T-cell (primary cell): ENCODE measurements at regions not wholly inside any gene's neighbourhood (a gene's known extent, or its start where the extent isn't known, plus 50 kb on each side); places are given as distances from the start of the nearest gene placed in this dataset.
A peak's percentile ranks its signal among the peaks of the same experiment; 100 is the strongest.

Experiments
- ATAC-seq, 4 experiments: fragments of 200-7000 bp in 3 of 4; fragments of 150-1000 bp in 1 of 4; cut with Tn5 transposase; replicated peaks in 1 of 4; 1 replicate in 3 of 4; 2 replicates in 1 of 4; pipeline ENCODE4 v1.10.0; 2021; ENCODE audit warnings: moderate library complexity in 3 of 4, mild to moderate bottlenecking in 2 of 4, moderate number of reproducible peaks in 1 of 4
- CTCF ChIA-PET, 2 donors: fragments of 300-600 bp; sonication (Branson Sonifier 250); formaldehyde crosslinking; loops; one replicate each; lab custom pipeline; 2022; ENCODE audit warnings: antibody characterized with exemption in 2 of 2; lab: Charles Lee
- POLR2A ChIA-PET, 2 donors: fragments of 300-600 bp; sonication (Branson Sonifier 250); formaldehyde crosslinking; loops; one replicate each; lab custom pipeline; 2022; ENCODE audit warnings: antibody characterized with exemption in 2 of 2; lab: Charles Lee
- DNase-seq, 35 experiments: peaks; one replicate each; pipeline versions ENCODE4 v3.0.0 to v3.0.0-alpha.2; 2013 to 2023
- H3K27ac ChIP-seq: one replicate; pipeline ENCODE4 v1.5.1; 2013; ENCODE audit warnings: low read length
- H3K27me3 ChIP-seq, 2 experiments: replicated peaks in 1 of 2; 1 replicate in 1 of 2; 2 replicates in 1 of 2; pipeline versions ENCODE4 v1.6.1 to v1.7.0; 2013; ENCODE audit warnings: low read length in 1 of 2, mixed read lengths in 1 of 2; ENCODE audit not compliant: control insufficient read depth in 2 of 2, insufficient read depth in 2 of 2; ENCODE audit errors: extremely low read depth in 1 of 2
- H3K36me3 ChIP-seq, 2 donors: 1 replicate in 1 of 2; 2 replicates in 1 of 2; pipeline versions ENCODE4 v1.6.1 to v1.7.0; 2013; ENCODE audit warnings: low read length in 1 of 2; ENCODE audit not compliant: control insufficient read depth in 2 of 2, insufficient read depth in 1 of 2; ENCODE audit errors: extremely low read depth in 1 of 2
- H3K4me1 ChIP-seq, 2 experiments: 1 replicate in 1 of 2; 2 replicates in 1 of 2; pipeline versions ENCODE4 v1.6.1 to v1.7.0; 2013; ENCODE audit warnings: low read length in 2 of 2, mixed read lengths in 1 of 2; ENCODE audit not compliant: insufficient read depth in 2 of 2, control insufficient read depth in 1 of 2; ENCODE audit errors: extremely low read depth in 1 of 2
- H3K4me3 ChIP-seq, 2 donors: 1 replicate in 1 of 2; 2 replicates in 1 of 2; pipeline versions ENCODE4 v1.5.1 to v1.7.0; 2013; ENCODE audit warnings: mild to moderate bottlenecking in 2 of 2, low read length in 1 of 2, moderate library complexity in 1 of 2; ENCODE audit not compliant: control insufficient read depth in 1 of 2; ENCODE audit errors: extremely low read depth in 1 of 2
- H3K9me3 ChIP-seq: 2 replicates; pipeline ENCODE4 v1.7.0; 2013
- H3K27ac Mint-ChIP-seq, 2 donors: one replicate each; pipeline ENCODE4 v1.8.0; 2020 to 2021; ENCODE audit warnings: mild to moderate bottlenecking in 2 of 2, mixed read lengths in 2 of 2
- H3K27me3 Mint-ChIP-seq, 2 donors: one replicate each; pipeline ENCODE4 v1.8.0; 2021 to 2022; ENCODE audit warnings: mixed read lengths in 2 of 2
- H3K36me3 Mint-ChIP-seq: one replicate; pipeline ENCODE4 v1.8.0; 2021; ENCODE audit warnings: mixed read lengths
- H3K4me1 Mint-ChIP-seq, 3 donors: one replicate each; pipeline ENCODE4 v1.8.0; 2020 to 2022; ENCODE audit warnings: mixed read lengths in 3 of 3, mild to moderate bottlenecking in 1 of 3
- H3K4me3 Mint-ChIP-seq, 3 donors: one replicate each; pipeline ENCODE4 v1.8.0; 2020 to 2022; ENCODE audit warnings: mild to moderate bottlenecking in 3 of 3, mixed read lengths in 3 of 3, moderate library complexity in 3 of 3
- H3K9me3 Mint-ChIP-seq, 3 donors: one replicate each; pipeline ENCODE4 v1.8.0; 2020 to 2022; ENCODE audit warnings: mixed read lengths in 3 of 3
- WGBS: methylation state at CpG from one replicate; pipeline ENCODE4 v1.1.5; 2013; ENCODE audit warnings: missing lambda C conversion rate; ENCODE audit not compliant: insufficient coverage; 5-methylcytosine and 5-hydroxymethylcytosine counted together

DNA sequence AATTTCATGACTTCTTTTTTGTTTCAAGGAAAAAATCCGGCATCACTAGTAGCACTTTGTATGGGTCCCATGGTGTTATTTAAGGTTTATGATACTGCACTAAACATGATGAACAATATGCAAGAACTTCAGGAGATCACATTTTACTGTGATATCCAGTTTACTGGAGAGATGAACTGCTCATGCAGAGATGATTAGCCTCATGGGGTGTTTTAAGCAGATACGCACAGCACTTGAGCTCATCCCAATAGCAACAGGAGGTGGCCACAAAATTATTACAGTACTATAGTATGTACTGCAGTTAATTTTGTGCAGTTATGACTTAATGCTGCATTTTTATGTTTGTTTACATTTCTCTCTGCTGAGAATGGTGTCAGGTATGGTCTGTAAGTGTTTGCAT is 303.7 kb upstream of the PCDH15 start:
- H3K4me3 ChIP-seq: no peak overlapping the region
- ChIA-PET POLR2A (no interaction called here), CTCF (no interaction called here)
- no peak for DNase-seq
- no peaks in the 10 kb centered on the region for H3K9me3 ChIP-seq
- no peak overlapping the region for H3K27ac ChIP-seq
- Mint-ChIP-seq H3K9me3 (peaks cover 0 to 18% (median 10%) of the 10 kb centered on the region in 3 donors), H3K4me1 (no peaks in the 10 kb centered on the region), H3K36me3 (no peaks in the 10 kb centered on the region), H3K27me3 (no peaks in the 10 kb centered on the region), H3K4me3 (no peak overlapping the region), H3K27ac (no peak overlapping the region)
- no peak for ATAC-seq
- no peaks in the 10 kb centered on the region for H3K4me1 ChIP-seq
- no peaks in the 10 kb centered on the region for H3K36me3 ChIP-seq
- no peaks in the 10 kb centered on the region for H3K27me3 ChIP-seq
- WGBS: 100% methylated on average over 1 of the region's 2 CpGs

DNA sequence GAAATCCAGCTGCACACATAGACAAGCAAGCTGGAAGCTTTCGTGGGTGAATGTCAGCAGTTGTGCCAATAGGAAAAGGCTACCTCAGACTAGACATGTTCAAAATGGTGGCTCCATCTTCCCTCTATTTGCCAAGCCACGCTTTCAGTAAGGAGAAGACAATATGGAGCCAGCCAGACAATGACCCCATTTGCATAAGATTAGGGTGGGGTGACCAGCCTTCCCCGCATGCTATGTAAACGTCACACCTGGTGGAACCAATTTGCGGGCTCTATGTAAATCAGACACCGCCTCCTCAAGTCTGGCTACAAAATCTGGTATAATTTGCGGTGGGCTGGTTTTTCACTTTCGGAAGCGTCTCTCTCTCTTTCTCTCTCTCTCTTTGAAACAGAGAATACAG is 297.4 kb upstream of the PCDH15 start:
- POLR2A ChIA-PET: no interaction called here
- 86% methylated on average over 5 of the region's 9 CpGs for WGBS
- Mint-ChIP-seq H3K4me3 (no peak overlapping the region), H3K27me3 (no peaks in the 10 kb centered on the region), H3K36me3 (no peaks in the 10 kb centered on the region), H3K9me3 (peaks cover 6 to 15% (median 13%) of the 10 kb centered on the region in 3 donors), H3K27ac (no peak overlapping the region), H3K4me1 (no peaks in the 10 kb centered on the region)
- Histone ChIP-seq H3K27me3 (no peaks in the 10 kb centered on the region), H3K36me3 (no peaks in the 10 kb centered on the region), H3K4me3 (no peak overlapping the region), H3K27ac (no peak overlapping the region), H3K9me3 (no peaks in the 10 kb centered on the region), H3K4me1 (no peaks in the 10 kb centered on the region)
- DNase-seq (no peak), ATAC-seq (no peak)
- CTCF ChIA-PET: no interaction called here

DNA sequence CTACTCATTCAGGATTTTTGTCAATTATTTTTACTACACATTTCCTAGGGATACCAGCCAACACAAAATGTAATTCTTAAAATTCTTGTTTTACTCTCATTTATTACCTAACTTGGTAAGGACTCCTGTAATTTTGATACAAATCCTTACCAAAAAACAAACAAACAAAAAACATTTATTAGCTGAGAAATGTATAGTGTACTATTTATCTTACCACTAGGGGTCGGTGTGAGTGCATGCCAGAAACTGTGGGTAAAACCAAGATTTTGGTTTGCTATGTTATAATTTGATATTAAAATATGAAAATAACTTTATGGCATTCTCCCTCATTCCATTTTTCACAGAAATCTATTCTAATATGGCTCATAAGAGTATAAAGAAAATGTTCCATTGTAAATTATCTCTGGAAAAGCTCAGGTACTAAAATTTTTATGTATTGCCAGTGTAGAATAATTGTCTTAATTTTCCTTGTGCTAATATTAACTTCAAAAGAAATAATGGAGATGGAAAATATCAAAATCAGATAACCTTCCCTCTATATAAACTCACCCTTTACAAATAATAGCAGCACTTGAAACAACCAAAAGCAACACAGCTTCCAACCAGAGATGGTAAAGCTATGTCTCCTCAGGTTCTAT is 290.8 kb upstream of the PCDH15 start:
- ChIA-PET CTCF (no interaction called here), POLR2A (no interaction called here)
- H3K4me1 ChIP-seq: no peaks in the 10 kb centered on the region
- no peaks in the 10 kb centered on the region for H3K27me3 Mint-ChIP-seq
- no peaks in the 10 kb centered on the region for H3K4me1 Mint-ChIP-seq
- H3K27me3 ChIP-seq: no peaks in the 10 kb centered on the region
- WGBS: no CpG with 5 or more reads among the region's 1 CpG
- DNase-seq (peak in 1 of 35 experiments; percentile 0), ATAC-seq (no peak)
- no peaks in the 10 kb centered on the region for H3K9me3 ChIP-seq
- no peak overlapping the region for H3K27ac ChIP-seq
- H3K27ac Mint-ChIP-seq: no peak overlapping the region
- H3K4me3 Mint-ChIP-seq: no peak overlapping the region
- H3K36me3 Mint-ChIP-seq: no peaks in the 10 kb centered on the region
- H3K36me3 ChIP-seq: no peaks in the 10 kb centered on the region
- peaks cover 0 to 1% (median 0%) of the 10 kb centered on the region in 3 donors for H3K9me3 Mint-ChIP-seq
- no peak overlapping the region for H3K4me3 ChIP-seq

DNA sequence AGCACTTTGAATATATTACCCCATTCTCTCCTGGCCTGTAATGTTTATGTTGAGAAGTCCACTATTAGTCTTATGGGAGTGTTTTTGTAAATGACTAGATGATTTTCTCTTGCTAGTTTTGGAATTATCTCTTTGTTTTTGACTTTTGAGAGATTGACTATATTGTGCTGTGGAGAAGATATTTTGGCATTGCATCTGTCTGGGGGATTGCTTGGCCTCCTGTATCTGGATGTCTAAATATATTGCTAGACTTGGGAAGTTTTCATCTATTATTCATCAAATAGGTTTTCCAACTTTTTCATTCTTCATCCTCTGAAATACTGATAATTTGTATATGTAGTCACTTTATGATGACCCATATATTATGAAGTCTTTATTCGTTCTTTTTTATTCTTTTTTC is 277.1 kb upstream of the PCDH15 start:
- no peak overlapping the region for H3K27ac Mint-ChIP-seq
- Histone ChIP-seq H3K9me3 (no peaks in the 10 kb centered on the region), H3K36me3 (no peaks in the 10 kb centered on the region), H3K4me1 (no peaks in the 10 kb centered on the region), H3K27ac (no peak overlapping the region), H3K4me3 (no peak overlapping the region), H3K27me3 (no peaks in the 10 kb centered on the region)
- no peak for DNase-seq
- no CpG with 5 or more reads among the region's 1 CpG for WGBS
- no peaks in the 10 kb centered on the region for H3K36me3 Mint-ChIP-seq
- peaks cover 10 to 29% (median 10%) of the 10 kb centered on the region in 3 donors for H3K9me3 Mint-ChIP-seq
- no peak for ATAC-seq
- POLR2A ChIA-PET: no interaction called here
- H3K4me1 Mint-ChIP-seq: no peaks in the 10 kb centered on the region
- no peaks in the 10 kb centered on the region for H3K27me3 Mint-ChIP-seq
- no peak overlapping the region for H3K4me3 Mint-ChIP-seq
- CTCF ChIA-PET: no interaction called here

DNA sequence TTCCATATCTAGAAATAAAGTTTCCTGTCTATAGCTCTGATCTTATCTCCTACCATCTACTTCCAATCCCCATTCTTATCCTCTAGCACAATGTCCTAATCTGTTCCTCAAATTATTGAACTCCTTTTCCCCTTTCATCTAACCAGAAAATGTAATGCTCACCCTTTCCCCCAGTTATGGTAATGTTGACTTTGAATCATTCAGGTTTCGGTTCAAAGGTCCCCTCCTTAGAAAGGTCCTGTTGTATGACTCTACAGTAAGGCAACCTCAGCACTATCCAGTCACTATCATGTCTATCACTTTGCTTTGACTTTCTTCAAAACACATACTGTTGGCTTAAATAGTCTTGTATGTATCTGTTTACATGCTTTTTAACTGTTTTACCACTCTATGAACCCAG is 264.2 kb upstream of the PCDH15 start:
- H3K36me3 Mint-ChIP-seq: no peaks in the 10 kb centered on the region
- CTCF ChIA-PET: interaction anchor here in 1 of 2 donors (0.5 kb wide), 1 partner anchor 13 kb away, joined by 3 read pairs; no protein-coding TSS in a partner anchor
- no peaks in the 10 kb centered on the region for H3K36me3 ChIP-seq
- no peaks in the 10 kb centered on the region for H3K27me3 Mint-ChIP-seq
- H3K4me3 Mint-ChIP-seq: no peak overlapping the region
- H3K4me1 Mint-ChIP-seq: no peaks in the 10 kb centered on the region
- no peak for ATAC-seq
- H3K4me3 ChIP-seq: no peak overlapping the region
- WGBS: no CpG with 5 or more reads among the region's 1 CpG
- no peak overlapping the region for H3K27ac Mint-ChIP-seq
- H3K27me3 ChIP-seq: no peaks in the 10 kb centered on the region
- POLR2A ChIA-PET: no interaction called here
- DNase-seq: no peak
- H3K9me3 Mint-ChIP-seq: peaks cover 4 to 13% (median 6%) of the 10 kb centered on the region in 3 donors
- no peaks in the 10 kb centered on the region for H3K4me1 ChIP-seq
- H3K9me3 ChIP-seq: no peaks in the 10 kb centered on the region
- no peak overlapping the region for H3K27ac ChIP-seq

DNA sequence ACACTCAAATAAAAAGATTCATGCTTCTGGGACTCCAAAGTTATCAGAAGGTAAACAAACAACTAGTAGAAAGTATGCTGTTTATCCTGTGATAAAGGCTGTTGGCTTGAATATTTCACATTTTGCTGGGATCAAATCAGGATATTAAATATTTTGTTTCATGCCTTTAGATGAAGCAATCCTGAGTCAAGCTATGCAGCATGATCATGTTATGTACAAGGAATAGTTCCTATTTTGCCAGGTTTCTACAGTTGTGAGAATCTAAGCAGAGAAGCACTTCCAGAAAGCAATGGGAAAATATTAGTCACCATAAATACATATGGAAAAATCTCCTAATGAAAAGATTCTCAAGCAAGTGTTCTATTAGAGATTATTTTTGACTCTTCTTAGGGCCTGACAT is 262.8 kb upstream of the PCDH15 start:
- ChIA-PET CTCF (no interaction called here), POLR2A (no interaction called here)
- Histone ChIP-seq H3K36me3 (no peaks in the 10 kb centered on the region), H3K4me1 (no peaks in the 10 kb centered on the region), H3K4me3 (no peak overlapping the region), H3K27ac (no peak overlapping the region), H3K27me3 (no peaks in the 10 kb centered on the region), H3K9me3 (no peaks in the 10 kb centered on the region)
- Mint-ChIP-seq H3K9me3 (peaks cover 4 to 13% (median 6%) of the 10 kb centered on the region in 3 donors), H3K27me3 (no peaks in the 10 kb centered on the region), H3K4me1 (no peaks in the 10 kb centered on the region), H3K36me3 (no peaks in the 10 kb centered on the region), H3K27ac (no peak overlapping the region), H3K4me3 (no peak overlapping the region)
- ATAC-seq (no peak), DNase-seq (no peak)

DNA sequence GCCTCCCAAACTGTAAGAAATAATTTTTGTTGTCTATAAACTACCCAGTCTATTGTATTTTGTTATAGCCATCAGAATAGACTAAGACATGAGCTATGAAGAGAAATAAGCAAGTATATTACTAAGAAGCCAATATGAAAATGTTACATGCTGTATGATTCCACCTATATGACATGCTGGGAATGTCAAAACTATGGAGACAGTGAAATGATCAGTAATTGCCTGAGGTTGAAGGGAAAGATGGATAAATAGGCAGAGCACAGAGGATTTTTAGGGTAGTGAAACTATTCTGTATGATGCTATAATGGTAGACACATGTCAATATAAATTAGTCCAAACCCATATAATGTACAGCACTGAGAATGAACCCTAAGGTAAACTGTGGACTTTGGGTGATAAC is 261.3 kb upstream of the PCDH15 start:
- ATAC-seq (no peak), DNase-seq (no peak)
- no peak overlapping the region for H3K27ac Mint-ChIP-seq
- H3K36me3 Mint-ChIP-seq: no peaks in the 10 kb centered on the region
- Histone ChIP-seq H3K4me1 (no peaks in the 10 kb centered on the region), H3K4me3 (no peak overlapping the region), H3K36me3 (no peaks in the 10 kb centered on the region), H3K27me3 (no peaks in the 10 kb centered on the region), H3K27ac (no peak overlapping the region), H3K9me3 (no peaks in the 10 kb centered on the region)
- no peaks in the 10 kb centered on the region for H3K27me3 Mint-ChIP-seq
- ChIA-PET POLR2A (no interaction called here), CTCF (no interaction called here)
- H3K4me3 Mint-ChIP-seq: no peak overlapping the region
- H3K9me3 Mint-ChIP-seq: peaks cover 8 to 21% (median 8%) of the 10 kb centered on the region in 3 donors
- no peaks in the 10 kb centered on the region for H3K4me1 Mint-ChIP-seq
